Endometrium (tissue), 2 donors: ENCODE measurements at regions not wholly inside any gene's neighbourhood (a gene's known extent, or its start where the extent isn't known, plus 50 kb on each side); places are given as distances from the start of the nearest gene placed in this dataset.
"Not testable (repeated sequence)": the region's sequence is repeated elsewhere in the genome, so short reads cannot be mapped to it uniquely, and the experiment has no call there.

Experiments used
- FAIRE-seq: peaks from 2 replicates; lab custom pipeline; 2012; peaks lifted over from hg19 to GRCh38; lab: Jason Lieb, UNC
- donor health status: control.
- donor health status: control.

GRCh38 chr2:7599462-7600258 lies 682.4 kb downstream of the RNF144A start:
- no peak for FAIRE-seq

GRCh38 chr2:7601990-7602389 lies 684.8 kb downstream of the RNF144A start:
- no peak for FAIRE-seq

- no peak for FAIRE-seq
Observed at GRCh38 chr2:7604456-7604855, 687.2 kb downstream of the RNF144A start.

GRCh38 chr2:7607441-7608173 lies 690.4 kb downstream of the RNF144A start:
- FAIRE-seq: no peak

- no peak for FAIRE-seq
Observed at GRCh38 chr2:7609556-7609955, 692.3 kb downstream of the RNF144A start.

- no peak for FAIRE-seq
Observed at GRCh38 chr2:7609974-7610373, 692.8 kb downstream of the RNF144A start.

- FAIRE-seq: no peak
Observed at GRCh38 chr2:7611750-7612149, 694.5 kb downstream of the RNF144A start.

- FAIRE-seq: no peak
Observed at GRCh38 chr2:7612969-7613368, 695.8 kb downstream of the RNF144A start.

GRCh38 chr2:7613831-7614230 lies 696.6 kb downstream of the RNF144A start:
- FAIRE-seq: no peak

- FAIRE-seq: no peak
Observed at GRCh38 chr2:7618031-7618430, 700.8 kb downstream of the RNF144A start.

- no peak for FAIRE-seq
Observed at GRCh38 chr2:7619203-7619970, 702.2 kb downstream of the RNF144A start.

- no peak for FAIRE-seq
Observed at GRCh38 chr2:7620255-7620654, 703.0 kb downstream of the RNF144A start.

GRCh38 chr2:7621018-7621814 lies 704.0 kb downstream of the RNF144A start:
- no peak for FAIRE-seq

GRCh38 chr2:7625392-7626138 lies 708.4 kb downstream of the RNF144A start:
- no peak for FAIRE-seq

GRCh38 chr2:7626139-7626537 lies 708.9 kb downstream of the RNF144A start:
- FAIRE-seq: no peak

GRCh38 chr2:7627583-7627982 lies 710.4 kb downstream of the RNF144A start:
- no peak for FAIRE-seq

GRCh38 chr2:7632420-7632819 lies 715.2 kb downstream of the RNF144A start:
- no peak for FAIRE-seq

GRCh38 chr2:7633566-7634153 lies 716.4 kb downstream of the RNF144A start:
- no peak for FAIRE-seq

GRCh38 chr2:7634409-7634808 lies 717.2 kb downstream of the RNF144A start:
- FAIRE-seq: no peak

- FAIRE-seq: no peak
Observed at GRCh38 chr2:7639476-7639875, 722.3 kb downstream of the RNF144A start.

GRCh38 chr2:7641272-7641671 lies 724.1 kb downstream of the RNF144A start:
- not testable (repeated sequence) for FAIRE-seq
